H1 (cell line): ENCODE measurements at regions not wholly inside any gene's neighbourhood (a gene's known extent, or its start where the extent isn't known, plus 50 kb on each side); places are given as distances from the start of the nearest gene placed in this dataset.

Experiments used
- GABPA ChIP-seq: IDR thresholded peaks from 2 replicates; pipeline ENCODE4 v1.6.1; 2011; ENCODE audit warnings: mild to moderate bottlenecking, low read length, moderate library complexity, borderline replicate concordance; ENCODE audit not compliant: insufficient read depth
- RNF2 ChIP-seq: fragments of 200-900, 300-1000 bp; sonication (generic); IDR thresholded peaks from 2 replicates; pipeline ENCODE4 v1.7.1; 2016; ENCODE audit warnings: borderline replicate concordance, low read depth, mild to moderate bottlenecking, antibody characterized with exemption, low read length; ENCODE audit not compliant: poor library complexity, severe bottlenecking; ENCODE audit errors: missing control alignments
- TF ChIP-seq, protein P1 (sequence below): fragments of 300-600 bp; sonication (generic); IDR thresholded peaks from 2 replicates; pipeline ENCODE4 v1.7.1; 2012; ENCODE audit warnings: low read length, moderate library complexity, mild to moderate bottlenecking, inconsistent platforms; ENCODE audit not compliant: insufficient replicate concordance

DNA sequence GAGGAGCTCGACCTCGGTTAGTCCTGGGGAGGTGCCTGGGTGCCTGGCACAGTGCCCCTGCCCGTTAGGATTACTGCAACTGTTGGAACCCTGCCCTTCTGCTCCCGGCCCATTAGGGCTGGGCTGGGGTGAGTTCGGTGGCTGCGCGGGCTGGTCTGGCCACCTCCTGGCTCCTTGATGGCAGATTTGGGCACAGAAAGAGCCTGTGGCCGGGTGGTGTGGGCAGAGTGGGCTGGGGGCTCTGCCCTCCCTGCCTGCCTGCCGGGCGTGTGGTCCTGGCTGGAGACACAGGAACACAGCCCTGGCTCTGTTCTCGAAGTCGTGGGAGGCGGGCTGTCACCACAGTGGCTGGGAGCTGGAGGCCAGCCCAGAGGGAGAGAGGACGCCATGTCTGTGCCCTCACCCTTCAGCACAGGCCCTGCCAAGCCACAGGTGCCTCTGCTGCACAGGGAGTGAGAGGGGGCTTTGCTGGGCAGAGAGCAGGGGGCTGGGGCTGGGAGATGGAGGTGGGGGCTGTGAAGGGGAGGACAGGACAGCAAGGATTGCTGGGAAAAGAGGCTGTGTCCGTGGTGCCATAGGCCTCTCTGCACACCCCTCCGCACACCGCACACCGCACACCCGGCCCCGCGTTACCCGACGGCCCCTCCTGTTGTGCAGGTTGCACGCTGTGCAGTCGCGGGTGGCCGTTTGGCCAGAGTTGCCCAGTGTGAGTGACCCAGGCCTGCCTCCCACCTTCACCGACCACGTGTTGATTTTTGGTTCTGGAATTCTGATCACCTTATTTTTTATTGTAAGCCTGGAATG lies 236.6 kb upstream of the GSE1 start (continued):
- TF ChIP-seq, protein P1, sequence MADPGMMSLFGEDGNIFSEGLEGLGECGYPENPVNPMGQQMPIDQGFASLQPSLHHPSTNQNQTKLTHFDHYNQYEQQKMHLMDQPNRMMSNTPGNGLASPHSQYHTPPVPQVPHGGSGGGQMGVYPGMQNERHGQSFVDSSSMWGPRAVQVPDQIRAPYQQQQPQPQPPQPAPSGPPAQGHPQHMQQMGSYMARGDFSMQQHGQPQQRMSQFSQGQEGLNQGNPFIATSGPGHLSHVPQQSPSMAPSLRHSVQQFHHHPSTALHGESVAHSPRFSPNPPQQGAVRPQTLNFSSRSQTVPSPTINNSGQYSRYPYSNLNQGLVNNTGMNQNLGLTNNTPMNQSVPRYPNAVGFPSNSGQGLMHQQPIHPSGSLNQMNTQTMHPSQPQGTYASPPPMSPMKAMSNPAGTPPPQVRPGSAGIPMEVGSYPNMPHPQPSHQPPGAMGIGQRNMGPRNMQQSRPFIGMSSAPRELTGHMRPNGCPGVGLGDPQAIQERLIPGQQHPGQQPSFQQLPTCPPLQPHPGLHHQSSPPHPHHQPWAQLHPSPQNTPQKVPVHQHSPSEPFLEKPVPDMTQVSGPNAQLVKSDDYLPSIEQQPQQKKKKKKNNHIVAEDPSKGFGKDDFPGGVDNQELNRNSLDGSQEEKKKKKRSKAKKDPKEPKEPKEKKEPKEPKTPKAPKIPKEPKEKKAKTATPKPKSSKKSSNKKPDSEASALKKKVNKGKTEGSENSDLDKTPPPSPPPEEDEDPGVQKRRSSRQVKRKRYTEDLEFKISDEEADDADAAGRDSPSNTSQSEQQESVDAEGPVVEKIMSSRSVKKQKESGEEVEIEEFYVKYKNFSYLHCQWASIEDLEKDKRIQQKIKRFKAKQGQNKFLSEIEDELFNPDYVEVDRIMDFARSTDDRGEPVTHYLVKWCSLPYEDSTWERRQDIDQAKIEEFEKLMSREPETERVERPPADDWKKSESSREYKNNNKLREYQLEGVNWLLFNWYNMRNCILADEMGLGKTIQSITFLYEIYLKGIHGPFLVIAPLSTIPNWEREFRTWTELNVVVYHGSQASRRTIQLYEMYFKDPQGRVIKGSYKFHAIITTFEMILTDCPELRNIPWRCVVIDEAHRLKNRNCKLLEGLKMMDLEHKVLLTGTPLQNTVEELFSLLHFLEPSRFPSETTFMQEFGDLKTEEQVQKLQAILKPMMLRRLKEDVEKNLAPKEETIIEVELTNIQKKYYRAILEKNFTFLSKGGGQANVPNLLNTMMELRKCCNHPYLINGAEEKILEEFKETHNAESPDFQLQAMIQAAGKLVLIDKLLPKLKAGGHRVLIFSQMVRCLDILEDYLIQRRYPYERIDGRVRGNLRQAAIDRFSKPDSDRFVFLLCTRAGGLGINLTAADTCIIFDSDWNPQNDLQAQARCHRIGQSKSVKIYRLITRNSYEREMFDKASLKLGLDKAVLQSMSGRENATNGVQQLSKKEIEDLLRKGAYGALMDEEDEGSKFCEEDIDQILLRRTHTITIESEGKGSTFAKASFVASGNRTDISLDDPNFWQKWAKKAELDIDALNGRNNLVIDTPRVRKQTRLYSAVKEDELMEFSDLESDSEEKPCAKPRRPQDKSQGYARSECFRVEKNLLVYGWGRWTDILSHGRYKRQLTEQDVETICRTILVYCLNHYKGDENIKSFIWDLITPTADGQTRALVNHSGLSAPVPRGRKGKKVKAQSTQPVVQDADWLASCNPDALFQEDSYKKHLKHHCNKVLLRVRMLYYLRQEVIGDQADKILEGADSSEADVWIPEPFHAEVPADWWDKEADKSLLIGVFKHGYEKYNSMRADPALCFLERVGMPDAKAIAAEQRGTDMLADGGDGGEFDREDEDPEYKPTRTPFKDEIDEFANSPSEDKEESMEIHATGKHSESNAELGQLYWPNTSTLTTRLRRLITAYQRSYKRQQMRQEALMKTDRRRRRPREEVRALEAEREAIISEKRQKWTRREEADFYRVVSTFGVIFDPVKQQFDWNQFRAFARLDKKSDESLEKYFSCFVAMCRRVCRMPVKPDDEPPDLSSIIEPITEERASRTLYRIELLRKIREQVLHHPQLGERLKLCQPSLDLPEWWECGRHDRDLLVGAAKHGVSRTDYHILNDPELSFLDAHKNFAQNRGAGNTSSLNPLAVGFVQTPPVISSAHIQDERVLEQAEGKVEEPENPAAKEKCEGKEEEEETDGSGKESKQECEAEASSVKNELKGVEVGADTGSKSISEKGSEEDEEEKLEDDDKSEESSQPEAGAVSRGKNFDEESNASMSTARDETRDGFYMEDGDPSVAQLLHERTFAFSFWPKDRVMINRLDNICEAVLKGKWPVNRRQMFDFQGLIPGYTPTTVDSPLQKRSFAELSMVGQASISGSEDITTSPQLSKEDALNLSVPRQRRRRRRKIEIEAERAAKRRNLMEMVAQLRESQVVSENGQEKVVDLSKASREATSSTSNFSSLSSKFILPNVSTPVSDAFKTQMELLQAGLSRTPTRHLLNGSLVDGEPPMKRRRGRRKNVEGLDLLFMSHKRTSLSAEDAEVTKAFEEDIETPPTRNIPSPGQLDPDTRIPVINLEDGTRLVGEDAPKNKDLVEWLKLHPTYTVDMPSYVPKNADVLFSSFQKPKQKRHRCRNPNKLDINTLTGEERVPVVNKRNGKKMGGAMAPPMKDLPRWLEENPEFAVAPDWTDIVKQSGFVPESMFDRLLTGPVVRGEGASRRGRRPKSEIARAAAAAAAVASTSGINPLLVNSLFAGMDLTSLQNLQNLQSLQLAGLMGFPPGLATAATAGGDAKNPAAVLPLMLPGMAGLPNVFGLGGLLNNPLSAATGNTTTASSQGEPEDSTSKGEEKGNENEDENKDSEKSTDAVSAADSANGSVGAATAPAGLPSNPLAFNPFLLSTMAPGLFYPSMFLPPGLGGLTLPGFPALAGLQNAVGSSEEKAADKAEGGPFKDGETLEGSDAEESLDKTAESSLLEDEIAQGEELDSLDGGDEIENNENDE = no peak
- TF ChIP-seq GABPA (no peak), RNF2 (no peak)
- TF ChIP-seq, all 59 proteins: peak for 0
